ENCODE measurements at regions not wholly inside any gene's neighbourhood (a gene's known extent, or its start where the extent isn't known, plus 50 kb on each side); places are given as distances from the start of the nearest gene placed in this dataset.
"Not testable (repeated sequence)": the region's sequence is repeated elsewhere in the genome, so short reads cannot be mapped to it uniquely, and the experiment has no call there.

DNA sequence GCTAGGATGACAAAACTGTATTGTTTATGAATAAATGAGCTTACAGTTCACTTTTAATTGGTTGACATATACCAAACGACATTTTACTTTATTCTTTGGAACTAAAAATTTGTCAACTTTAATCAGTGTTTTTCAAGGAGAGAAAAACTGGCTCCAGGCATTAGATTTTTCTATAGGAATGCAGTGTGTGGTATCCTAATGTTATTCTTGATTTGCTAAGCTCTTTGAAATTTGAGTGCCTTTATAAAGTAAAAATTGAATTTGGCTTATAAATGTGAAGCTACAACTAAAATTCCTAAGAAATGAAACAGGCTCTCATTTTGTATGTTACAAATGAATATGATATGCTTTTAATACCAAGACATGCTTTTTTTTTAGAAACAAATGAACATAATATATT lies 442.2 kb upstream of the TRAM1L1 start:
- no peak overlapping the region for H3K27ac ChIP-seq
- no peak for DNase-seq (ENCODE audit: low read depth, low spot score)

DNA sequence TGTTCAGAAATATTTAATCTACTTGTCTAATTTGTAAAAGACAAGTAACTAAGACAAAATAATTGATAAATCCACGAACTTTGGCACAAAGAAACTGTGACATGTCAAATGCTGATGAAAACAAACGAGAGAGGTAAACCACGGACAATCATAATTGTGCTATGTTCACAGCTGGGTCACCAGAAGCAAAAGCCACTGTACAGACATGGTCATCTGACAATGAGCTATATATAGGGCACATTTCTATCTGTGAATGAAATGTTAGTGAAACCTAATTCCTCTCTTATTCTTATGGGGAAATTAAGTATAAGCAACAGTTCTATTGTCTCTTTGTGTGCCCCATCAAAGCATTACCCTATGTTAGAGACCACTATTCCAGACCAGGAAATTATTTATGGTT lies 444.0 kb upstream of the TRAM1L1 start:
- no peak overlapping the region for H3K27ac ChIP-seq
- no peak for DNase-seq (ENCODE audit: low read depth, low spot score)

DNA sequence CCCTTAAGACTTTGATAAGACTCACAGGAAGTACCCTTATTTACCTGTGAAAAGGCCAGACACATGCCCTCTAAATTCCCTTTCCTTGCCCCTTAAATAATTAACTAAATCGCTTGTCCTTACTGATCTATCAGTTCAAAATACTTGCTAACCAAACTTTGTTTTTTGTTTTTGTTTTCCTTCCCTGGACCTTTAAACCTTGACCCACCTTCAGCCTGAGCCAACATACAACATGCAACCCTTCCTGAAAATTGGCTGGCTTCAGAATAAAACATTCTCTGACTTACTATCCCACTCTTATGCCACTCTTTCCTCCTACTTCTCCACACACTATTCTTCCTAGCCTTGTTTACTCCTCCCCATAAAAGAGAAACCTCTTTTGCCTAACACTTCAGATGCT lies 448.1 kb upstream of the TRAM1L1 start:
- no peak overlapping the region for H3K27ac ChIP-seq
- no peak for DNase-seq (ENCODE audit: low read depth, low spot score)

DNA sequence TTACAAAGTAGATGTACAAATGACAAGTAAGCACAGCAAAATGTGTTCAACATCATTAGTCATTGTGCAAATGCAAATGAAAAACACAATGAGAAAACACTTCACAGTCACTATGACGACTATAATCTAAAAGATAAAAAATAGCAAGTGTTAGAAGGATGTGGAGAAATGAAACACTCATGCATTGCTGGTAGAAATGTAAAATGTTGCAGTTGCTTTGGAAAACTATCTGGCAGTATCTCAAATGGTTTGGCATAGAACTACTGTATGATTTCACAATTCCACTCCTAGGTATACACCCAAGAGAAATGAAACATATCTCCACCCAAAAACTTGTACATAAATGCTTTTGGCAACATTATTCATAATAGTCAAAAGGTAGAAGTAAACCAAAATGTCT lies 459.7 kb upstream of the TRAM1L1 start:
- no peak for DNase-seq (ENCODE audit: low read depth, low spot score)
- no peak overlapping the region for H3K27ac ChIP-seq

DNA sequence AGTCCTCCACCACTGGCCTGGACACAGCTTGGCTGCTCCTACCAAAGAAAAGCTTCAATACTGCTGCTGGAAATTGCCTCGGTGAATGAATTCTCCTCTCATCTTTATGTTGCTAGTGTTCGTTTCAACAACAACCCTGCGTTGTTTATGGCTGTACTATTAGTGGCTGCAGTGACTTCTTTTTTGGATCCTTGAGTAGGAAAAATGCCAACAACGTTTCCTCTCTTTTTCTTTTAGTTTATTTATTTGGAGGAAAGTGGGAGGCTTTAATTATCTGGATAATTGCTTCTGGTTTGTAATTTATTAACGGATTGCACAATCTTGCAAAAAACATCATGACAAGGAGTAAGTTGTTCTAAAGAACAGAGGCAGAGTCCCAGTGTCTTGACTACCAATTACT lies 464.1 kb upstream of the TRAM1L1 start:
- DNase-seq (ENCODE audit: low read depth, low spot score): no peak
- H3K27ac ChIP-seq: no peak overlapping the region

DNA sequence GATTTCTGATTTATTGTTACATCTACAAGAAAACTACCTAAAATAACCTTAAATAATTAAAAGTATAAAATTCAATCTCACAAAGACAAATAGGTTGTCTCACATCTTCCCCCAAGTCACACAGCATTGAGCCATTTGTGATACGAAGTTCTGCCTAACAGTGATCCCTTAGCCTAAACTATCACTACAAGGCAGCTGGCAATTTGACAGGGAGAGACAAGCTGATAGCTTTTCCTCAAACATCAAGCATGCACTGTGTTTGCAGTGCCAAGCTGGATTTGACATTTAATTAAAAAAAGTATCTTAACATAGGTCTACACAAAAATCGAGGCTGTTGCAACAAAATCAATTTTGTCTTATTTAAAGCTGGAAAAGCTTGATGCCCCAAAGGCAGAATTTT lies 464.7 kb upstream of the TRAM1L1 start:
- no peak overlapping the region for H3K27ac ChIP-seq
- DNase-seq (ENCODE audit: low read depth, low spot score): no peak

DNA sequence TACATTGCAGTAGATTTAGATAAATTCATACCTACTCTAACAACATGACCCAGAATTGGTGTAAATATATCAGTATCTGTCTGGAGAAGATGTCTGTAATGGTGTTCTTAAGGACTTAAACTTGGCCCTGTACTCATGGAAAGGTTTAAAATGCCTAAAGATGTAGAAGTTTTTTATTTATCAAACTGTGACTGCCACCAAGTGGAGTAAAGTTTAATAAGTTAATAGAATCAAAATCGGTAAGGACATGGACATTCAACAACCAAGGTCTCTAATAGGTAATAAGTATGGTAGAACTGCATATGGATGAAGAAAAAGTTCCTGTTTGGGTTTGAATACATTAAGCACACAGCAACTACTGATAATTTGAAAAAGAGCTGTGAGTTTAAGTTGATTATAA lies 474.0 kb upstream of the NDST3 start:
- DNase-seq (ENCODE audit: low read depth, low spot score): no peak
- no peak overlapping the region for H3K27ac ChIP-seq

DNA sequence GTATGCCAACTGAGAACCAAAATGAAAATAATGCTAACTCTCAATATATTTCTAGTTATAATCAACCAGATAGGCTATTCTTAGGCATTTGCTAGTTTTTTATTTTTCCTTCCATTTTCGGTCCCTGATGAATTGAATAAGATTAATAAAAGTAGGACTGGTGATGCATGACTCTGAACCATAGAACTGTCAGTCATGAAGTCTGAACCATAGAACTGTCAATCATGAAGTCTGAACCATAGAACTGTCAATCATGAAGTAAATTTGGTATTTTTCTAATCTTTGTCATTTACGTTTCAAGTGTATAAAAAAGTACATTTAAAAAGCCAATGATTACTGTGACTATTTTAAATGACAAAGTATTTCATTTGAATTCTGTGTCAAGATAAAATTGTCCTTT lies 460.2 kb upstream of the NDST3 start:
- no peak for DNase-seq (ENCODE audit: low read depth, low spot score)
- H3K27ac ChIP-seq: no peak overlapping the region

DNA sequence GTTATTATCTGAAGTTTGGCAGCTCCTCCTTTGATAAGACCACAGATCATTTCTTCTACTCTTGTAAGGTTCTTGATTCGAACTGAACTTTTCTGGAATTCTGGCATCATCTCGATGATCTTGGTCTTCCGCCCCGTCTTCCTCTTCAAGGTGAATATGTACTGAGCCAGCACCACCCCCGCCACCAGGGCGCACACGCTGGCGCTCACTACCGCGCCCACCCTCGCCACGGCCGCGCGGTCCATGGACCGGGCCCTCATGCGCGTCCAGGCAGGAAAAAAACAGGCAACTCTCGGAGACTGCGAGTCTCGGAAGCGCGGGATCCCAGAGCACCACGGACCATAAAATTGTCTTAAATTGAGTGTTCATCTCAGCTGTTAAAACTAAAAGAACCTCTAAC lies 458.4 kb upstream of the NDST3 start:
- no peak for DNase-seq (ENCODE audit: low read depth, low spot score)
- H3K27ac ChIP-seq: no peak overlapping the region

DNA sequence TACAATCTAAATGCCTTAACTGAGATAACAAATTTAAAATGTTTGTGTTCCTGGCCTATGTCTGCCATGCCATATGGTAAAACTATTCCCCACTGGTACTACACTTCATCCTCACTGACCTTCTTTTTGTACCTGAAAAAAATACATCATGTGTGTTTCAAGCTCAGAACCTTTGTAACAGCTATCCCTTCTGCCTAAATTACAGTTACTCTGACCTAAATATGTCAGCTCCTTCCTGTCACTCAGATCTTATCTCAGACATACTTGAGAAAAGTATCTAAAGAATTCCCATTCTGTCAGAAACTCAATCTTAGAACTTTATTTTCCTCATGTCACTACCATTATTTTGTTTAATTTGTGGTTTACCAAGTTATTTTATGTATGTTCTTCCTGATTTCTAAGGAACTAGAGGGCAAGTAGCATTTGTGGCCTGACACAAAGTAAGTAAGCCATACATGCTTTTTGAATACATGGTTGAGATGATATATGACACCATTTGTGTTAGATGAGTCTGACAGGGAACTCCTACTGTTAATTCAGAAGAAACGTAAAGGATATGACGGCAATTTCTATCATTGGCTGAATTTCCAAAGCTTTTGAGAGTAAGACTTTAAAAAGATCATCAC lies 456.5 kb upstream of the NDST3 start:
- no peak for DNase-seq (ENCODE audit: low read depth, low spot score)
- H3K27ac ChIP-seq: no peak overlapping the region

DNA sequence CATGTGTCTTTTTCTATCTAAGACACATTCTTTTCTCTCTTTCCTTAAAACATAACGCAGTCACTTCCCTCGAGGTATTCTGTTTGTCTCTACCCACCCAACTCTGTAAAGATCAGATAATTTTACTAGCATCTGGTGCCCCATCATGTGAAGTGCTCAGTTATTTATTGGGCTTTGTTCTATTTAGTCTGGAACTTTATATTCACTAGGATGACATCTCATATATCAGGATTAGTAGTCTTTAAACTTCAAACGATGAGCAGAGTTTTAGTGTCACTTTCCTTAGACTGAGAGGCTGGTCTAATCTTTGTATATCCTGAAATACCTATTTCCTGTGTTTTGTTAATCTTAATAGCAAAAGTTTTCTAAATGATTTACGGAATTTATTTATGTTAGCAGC lies 445.5 kb upstream of the NDST3 start:
- no peak overlapping the region for H3K27ac ChIP-seq
- no peak for DNase-seq (ENCODE audit: low read depth, low spot score)

DNA sequence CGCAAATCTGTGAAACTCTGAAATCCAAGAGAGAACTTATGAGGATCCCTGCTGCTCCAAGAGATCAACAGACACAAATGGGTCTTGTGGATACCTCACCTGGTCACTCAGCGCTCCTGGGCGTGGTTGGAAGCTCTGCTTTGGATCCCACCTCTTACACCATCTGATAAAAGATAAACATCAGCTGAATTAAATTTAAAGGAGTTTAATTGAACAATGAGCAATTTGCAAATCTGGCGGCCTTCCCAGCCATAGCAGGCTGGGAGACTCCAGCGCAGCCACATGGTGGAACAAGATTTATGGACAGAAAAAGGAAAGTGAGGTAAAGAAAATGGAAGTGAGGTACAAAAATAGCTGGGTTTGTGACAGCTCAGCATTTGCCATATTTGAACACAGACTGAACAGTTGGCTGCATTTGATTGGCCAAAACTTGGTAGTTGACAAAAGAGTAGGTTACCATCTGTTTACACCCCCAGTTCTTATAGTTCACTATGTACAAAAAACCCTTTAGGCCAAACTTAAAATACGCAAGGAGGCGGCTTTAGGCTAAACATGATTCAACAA lies 437.3 kb upstream of the NDST3 start:
- no peak overlapping the region for H3K27ac ChIP-seq
- DNase-seq (ENCODE audit: low read depth, low spot score): no peak

DNA sequence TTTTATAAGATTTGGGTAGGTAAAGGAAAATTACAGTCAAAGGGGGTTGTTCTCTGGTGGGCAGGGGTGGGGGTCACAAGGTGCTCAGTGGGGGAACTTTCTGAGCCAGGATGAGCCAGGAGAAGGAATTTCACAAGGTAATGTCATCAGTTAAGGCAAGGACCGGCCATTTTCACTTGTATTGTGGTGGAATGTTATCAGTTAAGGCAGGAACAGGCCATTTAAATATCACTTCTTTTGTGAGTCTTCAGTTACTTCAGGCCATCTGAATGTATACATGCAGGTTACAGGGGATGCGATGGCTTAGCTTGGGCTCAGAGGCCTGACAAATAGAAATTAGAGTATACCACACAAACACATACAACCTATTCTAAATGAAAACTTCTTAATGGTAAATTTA lies 434.9 kb upstream of the NDST3 start:
- DNase-seq (ENCODE audit: low read depth, low spot score); H3K27ac ChIP-seq: not testable (repeated sequence)

DNA sequence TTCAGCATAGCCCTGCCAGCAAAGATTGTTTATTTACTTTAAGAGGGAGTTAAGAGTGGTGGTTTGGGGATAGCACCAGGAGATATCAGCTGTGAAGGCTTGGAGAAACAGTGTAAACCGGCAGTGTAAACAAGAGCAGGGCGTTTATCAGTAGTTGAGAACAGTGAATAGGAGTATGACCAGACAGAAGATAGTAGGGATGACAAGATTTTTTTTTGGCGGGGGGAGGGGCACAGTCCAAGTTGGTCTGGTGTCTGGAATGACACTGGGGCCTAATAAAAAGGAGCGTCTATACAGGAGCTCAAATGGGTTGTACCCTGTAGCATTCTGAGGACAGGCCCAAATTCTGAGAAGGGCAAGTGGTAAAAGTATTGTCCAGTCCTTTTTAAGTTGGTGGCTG lies 433.4 kb upstream of the NDST3 start:
- DNase-seq (ENCODE audit: low read depth, low spot score); H3K27ac ChIP-seq: not testable (repeated sequence)

DNA sequence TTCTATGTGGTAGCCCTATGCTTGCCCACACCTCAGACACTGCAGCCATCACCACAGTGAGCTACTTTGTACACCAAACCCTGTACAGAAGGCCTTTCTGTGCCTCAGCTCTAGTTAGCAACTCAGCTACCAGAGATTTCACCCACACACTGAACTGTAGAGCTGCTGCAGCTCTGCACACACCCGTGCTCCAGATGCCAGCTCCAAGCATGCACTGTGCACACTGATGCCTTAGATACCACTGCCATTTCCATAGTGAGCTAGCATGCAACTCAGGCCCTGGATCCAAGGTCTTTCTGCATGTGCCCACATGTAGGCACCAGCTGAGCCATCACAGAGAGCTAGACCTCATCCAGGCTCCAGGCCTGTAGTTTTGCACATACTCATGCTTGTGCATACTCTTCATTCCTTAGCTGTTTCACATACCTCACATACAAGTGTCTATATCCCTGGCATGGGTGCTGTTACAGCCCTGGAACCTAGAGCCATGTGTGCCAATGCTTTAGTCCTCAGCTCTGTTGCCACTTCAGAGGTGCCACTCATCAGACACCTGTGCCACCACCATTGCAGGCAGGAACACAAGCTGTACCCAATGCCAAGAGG lies 423.5 kb upstream of the NDST3 start:
- H3K27ac ChIP-seq: no peak overlapping the region
- DNase-seq (ENCODE audit: low read depth, low spot score): no peak

DNA sequence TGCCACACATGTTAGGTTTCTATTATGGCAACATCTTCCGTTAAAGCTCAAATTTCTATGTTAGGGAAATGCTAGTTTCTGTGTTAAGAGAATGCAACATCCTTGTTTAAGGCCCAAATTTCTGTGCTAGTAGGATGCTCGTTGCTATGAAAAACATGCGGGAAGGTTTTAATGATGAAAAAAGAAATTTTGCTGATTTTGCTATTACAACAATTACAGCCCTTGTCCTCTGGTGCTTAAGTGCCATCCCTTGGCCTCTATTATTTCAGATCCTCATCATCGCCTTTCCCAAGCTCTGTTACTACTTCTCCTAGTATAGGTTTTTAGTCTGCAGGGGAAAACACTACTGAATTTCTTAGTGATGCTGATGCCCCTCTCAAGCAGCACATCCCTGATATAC lies 412.6 kb upstream of the NDST3 start:
- no peak for DNase-seq (ENCODE audit: low read depth, low spot score)
- no peak overlapping the region for H3K27ac ChIP-seq

DNA sequence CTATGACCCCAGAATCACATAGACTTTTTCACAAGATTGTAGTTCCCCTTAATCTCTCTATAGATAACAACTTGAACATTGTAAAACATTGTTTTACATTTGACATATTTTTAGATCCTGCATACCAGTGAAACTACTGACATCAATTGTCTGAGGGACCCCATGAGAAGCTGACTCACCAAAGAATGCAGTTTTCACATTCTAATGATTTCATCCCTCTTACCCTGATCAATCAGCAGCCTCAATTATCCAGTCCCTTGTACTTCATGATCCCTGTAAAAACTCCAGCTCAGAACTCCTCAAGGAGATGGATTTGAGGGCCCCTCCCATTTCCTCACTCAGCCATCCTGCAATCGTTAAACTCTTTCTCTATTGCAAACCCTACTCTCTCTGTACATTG lies 411.0 kb upstream of the NDST3 start:
- no peak for DNase-seq (ENCODE audit: low read depth, low spot score)
- H3K27ac ChIP-seq: no peak overlapping the region

DNA sequence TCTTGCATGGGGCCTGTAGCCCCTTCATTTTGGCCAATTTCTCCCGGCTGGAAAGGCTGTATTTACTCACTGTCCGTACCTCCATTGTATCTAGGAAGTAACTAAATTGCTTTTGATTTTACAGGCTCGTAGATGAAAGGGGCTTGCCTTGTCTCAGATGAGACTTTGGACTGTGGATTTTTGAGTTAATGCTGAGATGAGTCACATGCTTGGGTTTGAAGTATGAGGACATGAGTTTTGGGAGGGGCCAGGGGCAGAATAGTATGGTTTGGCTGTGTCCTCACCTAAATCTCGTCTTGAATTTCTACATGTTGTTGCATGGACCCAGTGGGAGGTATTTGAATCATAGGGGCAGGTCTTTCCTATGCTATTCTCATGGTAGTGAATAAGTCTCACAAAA lies 407.6 kb upstream of the NDST3 start:
- no peak for DNase-seq (ENCODE audit: low read depth, low spot score)
- no peak overlapping the region for H3K27ac ChIP-seq

DNA sequence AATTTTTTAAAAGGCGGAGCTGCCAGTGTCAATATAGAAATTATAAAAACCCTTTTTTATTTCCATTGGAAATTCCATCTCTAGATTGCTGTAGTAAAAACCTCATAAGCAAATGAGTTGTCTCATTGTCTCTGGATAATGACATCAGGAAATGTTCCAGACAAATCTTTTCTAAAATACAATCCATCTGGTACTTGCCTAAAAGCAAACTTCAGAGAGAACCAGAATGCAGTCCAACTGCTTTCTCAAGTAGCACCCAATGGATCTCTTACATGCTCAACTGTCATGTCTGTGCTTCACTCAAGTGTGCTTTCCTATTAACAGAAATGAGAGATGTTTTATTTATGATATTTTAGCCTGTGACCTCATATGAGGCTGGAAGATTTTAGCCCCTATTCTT lies 399.6 kb upstream of the NDST3 start:
- no peak for DNase-seq (ENCODE audit: low read depth, low spot score)

DNA sequence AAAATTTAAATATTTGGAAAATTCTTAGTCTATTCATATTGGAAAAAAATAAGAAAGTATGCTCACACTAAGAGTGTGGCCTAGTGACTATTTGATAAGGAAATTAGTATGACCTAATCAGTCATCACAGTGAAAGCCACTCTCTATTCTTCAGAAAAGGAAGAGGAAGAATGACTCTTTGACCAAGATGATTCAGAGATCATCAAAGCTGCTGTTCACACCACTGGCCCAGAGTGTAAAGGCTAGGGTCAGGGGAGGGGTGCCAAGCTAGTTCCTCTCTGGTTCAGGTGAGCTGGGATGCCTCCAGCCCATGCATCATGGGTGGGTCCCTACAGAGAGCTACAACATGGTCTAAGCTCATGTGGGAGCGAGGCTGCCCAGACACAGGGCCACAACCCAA lies 396.9 kb upstream of the NDST3 start:
- DNase-seq (ENCODE audit: low read depth, low spot score): no peak
- H3K27ac ChIP-seq: no peak overlapping the region

More for the DNA sequence above, 399.6 kb upstream of the NDST3 start:
- H3K27ac ChIP-seq: no peak overlapping the region

DNA sequence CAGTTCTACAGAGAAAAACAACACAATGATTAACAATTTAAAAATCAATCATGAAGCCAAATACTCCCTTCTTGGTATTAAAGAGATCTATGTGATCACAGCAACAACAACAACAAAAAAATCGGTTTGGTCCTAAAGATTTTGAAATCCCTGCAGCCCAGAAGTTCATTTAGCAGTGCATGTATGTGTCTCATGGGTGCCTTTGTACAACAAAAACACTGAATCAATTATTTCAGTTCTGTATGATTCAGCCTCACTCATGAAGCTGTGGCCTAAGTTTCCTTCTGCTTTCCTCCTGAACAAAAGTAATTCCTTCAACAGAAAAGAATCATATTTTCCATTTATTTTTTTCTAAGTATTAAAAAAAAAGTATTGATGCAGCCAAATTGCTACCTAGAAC lies 393.4 kb upstream of the NDST3 start:
- H3K27ac ChIP-seq: no peak overlapping the region
- no peak for DNase-seq (ENCODE audit: low read depth, low spot score)

DNA sequence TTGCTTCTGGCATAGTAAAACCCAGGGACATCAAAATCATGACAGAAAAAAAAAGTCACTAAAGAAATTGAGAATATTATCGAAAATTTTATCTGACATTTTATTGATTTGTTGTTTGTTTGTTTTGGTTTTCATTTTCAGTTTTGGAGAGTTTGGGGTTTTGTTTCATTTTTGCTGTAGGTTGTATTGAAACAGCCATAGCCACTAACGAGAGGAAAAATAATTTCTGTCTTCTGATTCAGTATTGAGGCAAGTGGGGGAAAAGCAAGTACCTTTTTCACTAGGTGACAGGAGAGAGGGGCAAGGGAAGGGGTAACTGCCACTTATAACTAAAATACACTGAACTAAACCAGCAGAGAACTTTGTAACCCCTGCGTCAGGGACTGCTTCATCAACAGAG lies 392.8 kb upstream of the NDST3 start:
- no peak for DNase-seq (ENCODE audit: low read depth, low spot score)
- H3K27ac ChIP-seq: no peak overlapping the region

Measured in epithelial cell of prostate (primary cell).